ENCODE measurements at regions not wholly inside any gene's neighbourhood (a gene's known extent, or its start where the extent isn't known, plus 50 kb on each side); places are given as distances from the start of the nearest gene placed in this dataset.
"Not testable (repeated sequence)": the region's sequence is repeated elsewhere in the genome, so short reads cannot be mapped to it uniquely, and the experiment has no call there.

DNA sequence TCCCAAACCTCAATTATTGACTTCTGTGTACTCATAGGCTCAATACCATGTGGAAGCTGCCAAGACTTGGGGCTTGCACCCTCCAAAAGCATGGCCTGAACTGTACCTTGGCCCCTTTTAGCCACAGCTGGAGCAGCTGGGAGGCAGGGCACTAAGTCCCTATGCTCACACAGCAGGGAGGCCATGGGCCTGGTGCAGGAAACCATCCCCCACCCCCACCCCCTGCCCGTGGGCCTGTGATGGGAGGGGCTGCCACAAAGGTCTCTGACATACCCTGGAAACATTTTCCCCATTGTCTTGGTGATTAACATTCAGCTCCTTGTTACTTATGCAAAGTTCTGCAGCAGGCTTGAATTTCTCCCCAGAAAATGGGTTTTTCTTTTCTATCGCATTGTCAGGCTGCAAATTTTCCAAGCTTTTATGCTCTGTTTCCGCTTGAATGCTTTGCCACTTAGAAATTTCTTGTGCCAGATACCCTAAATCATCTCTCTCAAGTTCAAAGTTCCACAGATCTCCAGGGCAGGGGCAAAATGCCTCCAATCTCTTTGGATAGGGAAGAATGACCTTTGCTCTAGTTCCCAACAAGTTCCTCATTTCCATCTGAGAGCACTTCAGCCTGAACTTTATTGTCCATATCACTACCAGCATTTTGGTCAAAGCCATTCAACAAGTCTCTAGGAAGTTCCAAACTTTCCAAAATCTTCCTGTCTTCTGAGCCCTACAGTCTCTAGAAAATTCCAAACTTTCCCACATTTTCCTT is 141.8 kb downstream of the AHR start:
- DNase-seq = not testable (repeated sequence)

DNA sequence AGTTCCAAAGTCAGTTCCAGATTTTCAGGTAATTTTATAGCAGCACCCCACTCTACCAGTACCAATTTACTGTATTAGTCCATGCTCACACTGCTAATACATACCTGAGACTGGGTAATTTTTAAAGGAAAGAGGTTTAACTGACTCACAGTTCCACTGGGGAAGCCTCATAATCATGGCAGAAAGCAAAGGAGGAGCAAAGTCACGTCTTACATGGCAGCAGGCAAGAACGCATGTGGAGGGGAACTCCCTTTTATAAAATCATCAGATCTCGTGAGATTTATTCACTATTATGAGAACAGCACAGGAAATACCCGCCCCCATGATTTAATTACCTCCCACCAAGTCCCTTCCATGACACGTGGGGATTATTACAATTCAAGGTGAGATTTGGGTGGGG is 142.4 kb downstream of the AHR start:
- DNase-seq = no peak

DNA sequence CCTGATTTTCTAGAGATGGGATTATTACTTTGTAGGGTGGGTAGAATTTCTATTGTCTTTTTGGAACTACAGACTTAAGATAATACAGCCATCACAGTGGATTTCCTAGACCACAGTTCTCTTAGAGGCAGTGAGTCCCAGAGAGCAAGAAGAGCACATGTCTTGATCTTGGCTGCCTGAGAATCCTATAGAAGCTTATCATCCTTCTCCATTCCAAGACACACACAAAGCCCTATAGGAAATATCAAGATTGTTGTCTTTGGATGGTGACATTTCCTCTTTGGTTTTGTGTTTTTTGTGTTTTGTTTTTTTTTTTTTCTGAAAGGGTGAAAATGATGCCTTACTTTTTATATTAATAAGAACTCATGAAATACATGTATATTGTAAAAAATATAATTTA is 143.1 kb downstream of the AHR start:
- no peak for DNase-seq

DNA sequence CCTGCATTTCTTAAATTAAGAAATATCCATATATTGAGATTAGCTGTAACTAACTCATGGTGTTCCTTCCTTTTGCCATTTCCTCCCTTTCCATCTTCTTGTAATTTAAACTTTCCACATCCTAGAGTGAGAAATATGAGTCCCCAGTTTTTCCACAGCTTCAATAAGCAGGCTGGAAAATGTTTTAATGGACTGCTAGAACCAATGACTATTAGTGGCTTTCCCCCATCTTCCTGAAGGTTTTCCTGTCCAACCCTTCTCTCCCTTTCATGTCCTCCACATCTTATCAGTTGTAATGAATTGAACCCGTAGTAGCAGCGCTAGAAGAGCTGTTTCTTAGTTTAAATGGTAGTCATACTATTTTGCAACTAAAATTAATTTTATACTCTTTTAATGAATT is 145.7 kb downstream of the AHR start:
- DNase-seq = no peak

DNA sequence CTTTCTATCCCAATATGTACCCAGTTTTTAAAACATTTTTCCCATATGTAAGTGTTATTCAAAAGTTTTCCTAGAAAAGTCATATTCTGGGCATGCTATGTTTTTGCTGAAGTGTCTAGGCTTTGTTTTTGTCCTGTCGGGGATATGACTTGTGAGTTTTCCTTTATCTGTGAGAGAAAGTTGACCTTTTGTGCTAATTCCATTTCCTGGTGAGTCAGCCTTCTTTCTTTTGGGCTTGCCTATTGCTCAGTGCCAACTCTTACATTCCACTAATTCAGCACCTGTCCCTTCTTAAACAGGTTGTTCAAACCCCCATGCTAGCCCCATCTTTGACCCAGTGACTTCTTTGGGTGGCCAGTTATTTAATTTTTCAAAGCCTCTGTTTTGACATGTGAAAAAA is 146.2 kb downstream of the AHR start:
- DNase-seq = peak; percentile 20

DNA sequence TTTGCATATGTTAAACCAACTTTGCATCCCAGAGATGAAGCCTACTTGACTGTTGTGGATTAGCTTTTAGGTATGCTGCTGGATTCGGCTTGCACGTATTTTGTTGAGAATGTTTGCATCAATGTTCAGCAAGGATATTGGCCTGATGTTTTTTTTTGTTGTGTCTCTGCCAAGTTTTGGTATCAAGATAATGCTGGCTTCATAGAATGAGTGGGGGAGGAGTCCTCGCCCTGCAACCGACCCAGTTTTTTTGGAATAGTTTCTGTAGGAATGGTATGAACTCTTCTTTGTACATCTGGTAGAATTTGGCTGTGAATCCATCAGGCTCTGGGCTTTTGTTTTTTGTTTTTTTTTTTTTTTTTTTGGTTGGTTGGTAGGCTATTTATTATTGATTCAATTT is 147.9 kb downstream of the AHR start:
- no peak for DNase-seq

DNA sequence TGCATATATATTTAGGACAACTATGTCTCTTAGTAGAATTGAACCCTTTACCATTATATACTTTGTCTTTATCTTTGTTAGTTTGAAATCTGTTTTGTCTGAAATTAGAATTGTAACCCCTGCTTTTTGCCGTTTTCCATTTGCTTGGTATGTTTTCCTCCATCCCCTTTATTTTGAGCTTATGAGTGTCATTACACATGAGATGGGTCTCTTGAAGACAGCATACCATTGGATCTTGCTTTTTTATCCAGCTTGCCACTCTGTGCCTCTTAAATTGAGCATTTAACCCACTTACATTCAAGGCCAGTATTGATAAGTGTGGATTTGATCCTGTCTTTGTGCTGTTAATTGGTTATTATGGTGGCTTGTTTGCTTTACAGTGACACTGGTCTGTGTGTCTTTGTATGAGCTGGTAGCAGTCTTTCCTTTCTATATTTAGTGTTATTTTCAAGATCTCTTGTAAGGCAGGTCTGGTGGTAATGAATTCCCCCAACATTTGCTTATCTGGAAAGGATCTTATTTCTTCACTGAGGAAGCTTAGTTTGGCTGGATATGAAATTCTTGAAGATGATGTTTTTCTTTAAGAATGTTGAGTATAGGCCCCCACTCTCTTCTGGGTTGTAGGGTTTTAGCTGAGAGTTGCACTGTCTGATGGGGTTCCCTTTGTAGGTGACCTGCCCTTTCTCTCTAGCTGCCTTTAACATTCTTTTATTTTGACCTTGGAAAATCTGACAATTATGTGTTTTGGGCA is 149.5 kb downstream of the AHR start:
- no peak for DNase-seq

DNA sequence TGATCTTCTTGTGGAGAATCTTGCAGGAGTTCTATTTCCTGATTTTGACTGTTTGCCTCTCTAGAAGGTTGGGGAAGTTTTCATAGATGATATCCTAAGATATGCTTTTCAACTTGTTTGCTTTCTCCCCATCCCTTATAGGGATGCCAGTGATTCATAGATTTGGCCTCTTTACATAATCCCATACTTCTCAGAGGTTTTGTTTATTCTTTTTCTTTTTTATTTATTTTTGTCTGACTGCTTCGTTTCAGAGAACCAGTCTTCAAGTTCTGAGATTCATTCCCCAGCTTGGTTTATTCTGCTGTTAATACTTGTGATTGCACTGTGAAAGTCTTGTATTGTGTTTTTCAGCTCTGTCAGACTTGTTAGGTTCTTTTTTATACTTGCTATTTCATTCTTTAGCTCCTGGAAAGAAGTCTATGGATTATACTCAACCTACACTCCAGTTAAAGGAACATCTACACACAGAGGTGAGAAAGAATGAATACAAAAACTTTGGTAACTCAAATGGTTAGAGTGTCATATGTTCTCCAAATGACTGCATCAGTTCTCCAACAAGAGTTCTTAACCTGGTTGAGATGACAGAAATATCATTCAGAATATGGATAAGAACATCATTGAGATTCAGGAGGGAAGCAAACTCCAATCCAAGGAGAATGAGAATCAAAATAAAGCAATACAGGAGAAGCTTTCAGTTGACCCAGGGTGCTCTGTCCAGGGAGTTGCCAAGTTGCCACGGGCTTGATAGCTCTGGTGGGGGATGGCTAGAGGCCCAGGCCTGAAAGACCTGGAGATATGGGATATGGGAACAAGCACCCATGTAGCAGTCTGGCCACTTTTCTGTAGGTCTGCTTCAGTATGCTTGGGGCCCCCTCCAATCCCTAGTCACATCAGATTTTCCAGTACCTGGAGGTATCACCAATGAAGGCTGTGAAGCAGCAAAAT is 150.3 kb downstream of the AHR start:
- DNase-seq = no peak

DNA sequence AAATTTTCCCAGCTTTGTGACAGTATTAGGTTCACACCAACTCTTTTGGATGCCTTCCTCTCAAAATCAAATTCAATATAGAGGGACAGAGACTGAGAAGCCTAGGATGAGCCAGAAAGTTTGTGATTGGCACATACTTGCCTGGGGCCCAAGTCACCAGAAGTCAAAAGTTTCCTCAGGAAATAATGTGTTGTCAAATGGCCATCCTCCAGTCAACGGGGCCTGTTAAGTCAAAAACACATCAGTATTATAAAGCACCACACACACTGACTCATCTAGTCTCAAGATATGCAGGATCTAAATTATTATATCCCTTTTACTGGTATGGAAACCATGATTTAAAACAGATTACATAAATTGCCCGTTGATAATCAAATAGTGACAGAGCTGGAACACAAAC is 158.1 kb downstream of the AHR start:
- no peak for DNase-seq

DNA sequence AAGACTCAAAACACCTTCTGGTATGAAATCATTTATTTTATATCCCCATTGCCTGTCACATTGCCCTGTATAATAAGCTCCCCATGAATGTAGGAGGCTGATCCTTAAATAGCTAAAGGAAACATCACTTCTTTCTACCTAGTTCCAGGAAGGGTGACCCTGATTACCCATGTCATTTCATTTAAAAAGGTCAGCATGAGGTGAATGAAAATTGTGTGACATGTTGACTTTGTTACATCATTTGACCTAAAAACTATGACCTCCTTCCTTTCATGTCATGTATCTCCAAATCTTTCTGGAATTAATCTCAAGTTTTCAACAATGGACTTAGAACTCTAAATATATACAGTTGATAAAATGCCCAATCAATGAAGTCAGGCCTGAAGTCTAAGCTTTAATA is 161.5 kb downstream of the AHR start:
- no peak for DNase-seq

DNA sequence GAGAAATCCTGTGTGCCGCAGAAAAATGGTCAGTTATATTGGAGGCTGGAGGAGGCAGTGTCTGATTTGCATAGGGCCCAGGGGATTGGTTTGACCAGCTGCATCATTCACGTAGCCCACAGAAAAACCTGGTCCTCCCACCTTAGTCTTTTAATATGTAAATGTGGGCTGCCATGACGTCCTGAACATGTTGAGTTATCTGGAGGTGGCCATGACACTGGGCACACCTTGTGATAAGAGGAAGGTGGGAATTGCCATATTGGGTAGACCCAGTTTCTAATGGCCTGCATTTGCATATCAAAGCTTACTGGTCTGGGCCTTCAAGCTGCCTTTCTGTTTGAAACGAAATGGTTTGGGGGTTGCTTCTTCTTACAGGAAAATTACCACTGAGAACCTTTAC is 162.2 kb downstream of the AHR start:
- no peak for DNase-seq

DNA sequence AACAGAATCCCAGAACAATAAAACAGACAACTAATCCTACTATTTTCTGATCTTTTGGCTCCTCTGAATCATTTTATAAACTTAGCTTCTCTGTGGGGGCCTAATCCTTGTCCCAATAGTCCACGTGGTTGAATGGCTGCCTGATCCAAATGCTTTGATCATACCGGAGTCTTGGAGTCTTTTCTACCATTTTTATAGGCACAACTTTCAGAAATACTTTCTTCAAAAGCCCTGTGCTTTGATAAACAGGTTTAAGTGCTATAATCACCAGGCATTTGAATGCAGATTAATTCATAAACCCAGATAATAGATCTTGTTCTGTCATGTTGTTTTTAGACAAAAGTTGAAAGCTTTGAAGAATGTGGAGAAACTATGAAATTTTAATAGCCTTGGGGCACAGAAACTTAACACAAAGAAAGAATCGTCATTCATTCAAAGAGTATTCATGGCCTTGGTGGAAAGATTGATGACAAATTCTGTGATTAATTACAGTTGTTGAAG is 163.7 kb downstream of the AHR start:
- DNase-seq = no peak

DNA sequence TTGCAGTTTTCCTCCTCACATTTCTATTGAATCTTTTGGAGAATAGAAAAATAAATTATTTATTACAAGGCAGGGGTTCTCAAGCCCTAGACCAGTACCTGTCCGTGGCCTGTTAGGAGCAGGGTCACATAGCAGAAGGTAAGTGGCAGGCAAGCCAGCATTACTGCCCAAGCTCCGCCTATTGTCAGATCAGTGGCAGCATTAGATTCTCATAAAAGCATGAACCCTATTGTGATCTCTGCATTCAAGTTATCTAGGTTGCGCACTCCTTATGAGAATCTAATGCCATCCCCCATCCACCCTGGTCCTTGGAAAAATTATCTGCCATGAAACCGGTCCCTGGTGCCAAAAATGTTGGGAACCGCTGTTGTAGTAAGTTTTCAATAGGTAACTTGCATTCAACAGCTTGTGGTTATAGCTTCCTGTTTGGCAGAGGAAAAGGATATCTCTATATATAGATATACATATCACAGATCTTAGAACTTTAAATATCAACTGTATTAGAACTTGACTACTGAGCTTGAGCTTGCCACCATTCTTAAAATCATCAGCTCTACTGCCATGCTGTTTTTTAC is 165.1 kb downstream of the AHR start:
- no peak for DNase-seq

DNA sequence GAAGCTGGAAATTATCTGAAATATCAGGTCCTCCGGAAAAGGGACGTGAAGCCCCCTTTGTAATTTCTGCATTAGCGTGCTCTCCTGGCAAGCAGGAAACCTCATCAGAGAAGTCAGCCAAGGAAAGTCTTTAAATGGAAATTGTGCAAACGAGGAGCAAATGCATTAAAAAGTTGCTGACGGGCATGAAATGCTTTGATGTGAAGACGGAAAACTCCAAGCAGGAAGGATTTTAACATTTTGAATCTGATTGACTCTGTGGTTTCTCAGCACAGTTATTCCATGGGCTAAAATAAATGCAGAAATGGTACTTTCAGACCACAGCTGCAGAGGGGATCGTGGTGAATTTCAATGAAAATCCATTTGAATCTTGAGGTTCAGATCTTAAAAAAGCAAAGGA is 167.8 kb downstream of the AHR start:
- DNase-seq = no peak

DNA sequence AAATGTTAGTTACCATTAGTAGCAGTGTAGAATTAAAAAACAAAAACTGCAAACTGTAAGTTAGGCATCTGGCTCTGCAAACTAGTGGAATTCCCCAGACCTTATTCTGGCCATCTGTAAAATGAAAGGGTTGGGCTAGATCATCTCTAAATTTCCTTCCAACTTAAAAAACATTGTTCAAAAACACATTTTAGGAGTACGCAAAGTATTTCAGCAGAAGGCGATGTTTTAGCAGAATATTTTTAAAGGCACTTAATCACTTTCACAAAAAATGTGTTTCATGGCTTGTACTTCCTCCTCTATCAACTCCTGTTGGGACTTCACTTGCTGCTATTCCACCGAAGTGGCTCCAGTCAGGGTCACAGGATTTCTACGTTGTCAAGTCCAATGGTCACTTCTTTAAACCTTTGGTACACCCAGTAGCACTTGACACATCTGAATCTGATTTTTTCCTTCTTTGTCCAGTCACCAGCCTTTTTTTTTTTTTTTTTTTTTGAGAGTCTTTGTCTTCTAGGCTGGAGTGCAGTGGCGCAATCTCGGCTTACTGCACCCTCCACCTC is 169.0 kb downstream of the AHR start:
- no peak for DNase-seq

DNA sequence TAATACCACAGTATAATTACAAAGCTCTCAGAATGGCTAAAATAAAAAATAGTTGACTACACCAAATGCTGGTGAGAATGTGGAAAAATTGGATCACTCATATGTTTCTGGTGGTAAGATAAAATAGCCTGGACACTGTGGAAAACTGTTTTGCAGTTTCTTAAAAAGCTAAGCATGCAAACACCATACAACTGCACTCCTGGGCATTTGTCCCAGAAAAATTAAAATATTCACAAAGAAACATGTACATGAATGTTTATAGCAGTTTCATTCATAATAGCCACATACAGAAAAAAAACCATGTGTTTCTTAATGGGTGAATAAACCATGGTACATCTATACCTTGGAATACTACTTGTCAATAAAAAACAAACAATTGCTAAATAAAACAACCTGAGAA is 172.9 kb downstream of the AHR start:
- DNase-seq = no peak

DNA sequence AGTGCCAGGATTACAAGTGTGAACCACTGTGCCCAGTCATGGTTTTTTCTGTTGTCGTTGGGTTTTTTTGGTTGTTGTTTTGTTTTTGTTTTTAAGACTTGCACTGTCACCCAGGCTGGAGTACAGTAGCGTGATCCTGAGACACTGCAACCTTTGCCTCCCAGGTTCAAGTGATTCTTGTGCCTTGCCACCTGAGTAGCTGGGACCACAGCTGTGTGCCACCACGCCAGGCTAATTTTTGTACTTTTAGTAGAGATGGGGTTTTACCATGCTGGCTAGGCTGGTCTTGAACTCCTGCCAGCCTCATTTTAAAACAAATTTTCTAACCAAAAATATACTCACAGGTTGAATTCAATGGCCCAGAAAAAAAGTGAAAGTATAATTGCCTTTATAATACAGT is 174.1 kb downstream of the AHR start:
- DNase-seq = no peak

DNA sequence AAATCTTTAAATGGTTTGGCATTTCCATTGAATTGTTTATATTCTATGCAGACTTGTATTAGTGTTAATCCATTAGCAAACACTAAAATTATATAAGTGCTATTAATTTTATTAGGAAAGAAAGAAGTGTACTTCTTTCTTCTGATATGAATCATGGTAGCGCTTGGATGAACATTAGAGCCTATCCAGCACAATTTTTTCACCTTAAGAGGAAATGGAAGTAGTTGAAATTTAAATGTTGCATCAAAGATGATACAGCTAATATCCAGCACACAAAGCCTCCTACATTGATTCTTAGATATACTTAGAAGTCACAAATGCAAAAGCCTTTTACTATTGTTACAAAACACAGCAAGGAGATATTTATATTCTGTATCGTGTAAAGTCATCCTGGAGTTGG is 174.5 kb downstream of the AHR start:
- peak; percentile 2 for DNase-seq

DNA sequence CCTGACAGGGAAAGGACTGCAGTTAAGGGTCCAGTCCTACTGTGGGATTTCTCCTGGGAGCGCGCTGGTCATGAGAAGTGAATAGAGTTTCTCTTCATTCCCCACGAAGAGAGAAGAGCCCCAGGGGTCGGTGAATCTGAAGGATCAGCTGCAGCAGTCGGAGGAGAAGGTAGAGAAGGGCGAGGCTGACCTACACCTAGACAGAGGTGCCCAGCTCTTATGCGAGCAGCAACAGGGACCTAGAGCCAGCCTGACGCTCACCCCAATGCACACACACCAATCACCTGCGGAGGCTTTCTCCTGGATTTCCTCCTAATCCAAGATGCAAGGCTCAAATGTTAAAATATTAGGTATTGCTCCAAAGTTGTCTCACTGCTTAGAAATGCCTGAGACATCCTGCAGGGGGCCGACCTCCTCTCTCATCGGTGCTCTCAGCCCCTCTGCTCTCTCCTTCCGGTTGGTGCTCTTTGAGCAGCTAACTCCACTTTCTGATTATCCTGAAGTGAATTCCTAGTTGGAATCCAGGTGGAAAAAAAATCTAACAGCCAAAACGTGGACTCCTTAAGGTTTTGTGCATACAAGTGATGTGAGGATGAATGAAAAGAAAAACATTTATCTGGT is 176.4 kb downstream of the AHR start:
- no peak for DNase-seq

DNA sequence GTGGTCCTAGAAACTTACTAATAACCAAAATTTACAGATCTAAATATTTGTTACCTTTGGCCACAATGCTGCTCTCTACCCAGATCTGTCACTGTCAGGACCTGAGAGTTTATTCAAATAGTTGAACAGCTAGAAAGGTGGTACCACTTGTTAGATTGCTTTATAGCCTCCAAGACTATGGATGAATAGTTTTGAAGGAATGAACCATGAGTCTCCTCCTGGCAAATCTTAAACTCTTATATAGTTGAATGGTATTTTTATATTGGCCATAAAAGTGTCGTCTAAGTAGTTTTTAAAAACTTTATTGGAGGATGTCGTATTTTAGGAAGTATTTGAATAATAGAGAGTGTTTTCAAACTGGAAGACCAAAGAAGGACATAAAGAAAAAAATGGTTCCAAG is 178.7 kb downstream of the AHR start:
- DNase-seq = no peak

DNA sequence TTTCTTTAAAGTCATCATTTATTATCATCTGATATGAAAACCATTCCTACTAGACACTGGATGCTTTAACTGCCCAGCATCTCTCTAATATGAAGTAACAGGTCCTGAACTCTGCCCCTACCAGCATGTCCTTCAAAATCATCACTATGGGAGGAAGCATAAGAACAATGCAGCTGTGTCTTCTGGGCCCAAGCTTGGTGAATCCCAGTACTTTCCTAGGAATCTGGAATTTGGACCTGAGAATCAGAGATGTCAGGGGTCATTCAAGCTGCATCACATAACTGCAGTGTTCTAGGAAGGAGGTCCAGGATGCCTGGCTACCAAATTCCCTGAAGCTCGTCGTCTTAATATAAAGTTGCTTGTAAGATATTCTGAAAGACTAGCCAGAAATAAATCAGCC is 182.7 kb downstream of the AHR start:
- DNase-seq = no peak

DNA sequence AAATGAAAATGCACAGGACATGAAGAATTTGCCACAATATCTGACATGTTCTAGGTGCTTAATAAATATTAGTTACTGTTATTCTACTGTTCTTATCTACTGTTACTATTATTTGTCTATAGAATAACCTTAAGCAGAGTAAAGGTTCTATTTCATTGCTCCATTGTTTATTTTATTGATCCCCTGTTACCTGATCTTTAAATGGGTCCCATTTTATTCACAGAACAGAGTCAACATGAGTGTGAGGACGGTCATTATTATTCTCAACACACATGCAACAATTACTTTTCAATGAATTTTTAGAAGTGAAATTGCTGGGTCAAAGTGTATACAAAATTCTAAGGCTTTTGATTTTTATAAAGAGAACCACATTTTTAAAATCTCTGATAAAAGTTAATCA is 186.9 kb downstream of the AHR start:
- DNase-seq = no peak
